Natural killer cell (primary cell): ENCODE measurements at regions not wholly inside any gene's neighbourhood (a gene's known extent, or its start where the extent isn't known, plus 50 kb on each side); places are given as distances from the start of the nearest gene placed in this dataset.

Experiments
- ATAC-seq, 3 donors: fragments of 150-1000 bp in 2 of 3; fragments of 200-7000 bp in 1 of 3; cut with Tn5 transposase; 1 replicate in 1 of 3; 2 replicates in 2 of 3; pipeline ENCODE4 v1.10.0; 2021; ENCODE audit warnings: mild to moderate bottlenecking in 2 of 3, moderate library complexity in 2 of 3
- DNase-seq, 2 donors: peaks; one replicate each; pipeline versions ENCODE4 v3.0.0 to v3.0.0-alpha.2; 2013 to 2021; ENCODE audit warnings: mixed read lengths in 1 of 2
- H3K27ac ChIP-seq: one replicate; pipeline ENCODE4 v1.5.1; 2013; ENCODE audit warnings: mild to moderate bottlenecking, low read length
- H3K27me3 ChIP-seq: one replicate; pipeline ENCODE4 v1.6.1; 2013; ENCODE audit warnings: low read length; ENCODE audit not compliant: control insufficient read depth, insufficient read depth
- H3K36me3 ChIP-seq: one replicate; pipeline ENCODE4 v1.6.1; 2013; ENCODE audit warnings: low read length; ENCODE audit not compliant: control insufficient read depth, insufficient read depth
- H3K4me1 ChIP-seq: one replicate; pipeline ENCODE4 v1.6.1; 2013; ENCODE audit warnings: low read length; ENCODE audit not compliant: control insufficient read depth, insufficient read depth
- H3K4me3 ChIP-seq: one replicate; pipeline ENCODE4 v1.5.1; 2013; ENCODE audit warnings: low read length
- H3K9me3 ChIP-seq: one replicate; pipeline ENCODE4 v1.6.1; 2013; ENCODE audit warnings: low read length; ENCODE audit not compliant: control insufficient read depth, insufficient read depth
- H3K27ac Mint-ChIP-seq, 2 donors: one replicate each; pipeline ENCODE4 v1.8.0; 2022; ENCODE audit warnings: mild to moderate bottlenecking in 2 of 2, mixed read lengths in 2 of 2, moderate library complexity in 1 of 2
- H3K27me3 Mint-ChIP-seq, 2 donors: one replicate each; pipeline ENCODE4 v1.8.0; 2022; ENCODE audit warnings: low read depth in 2 of 2, mixed read lengths in 2 of 2
- H3K36me3 Mint-ChIP-seq: one replicate; pipeline ENCODE4 v1.8.0; 2022; ENCODE audit warnings: mixed read lengths
- H3K4me1 Mint-ChIP-seq, 2 donors: one replicate each; pipeline ENCODE4 v1.8.0; 2022; ENCODE audit warnings: mixed read lengths in 2 of 2
- H3K4me3 Mint-ChIP-seq: one replicate; pipeline ENCODE4 v1.8.0; 2022; ENCODE audit warnings: mild to moderate bottlenecking, moderate library complexity, mixed read lengths
- H3K9me3 Mint-ChIP-seq, 2 donors: one replicate each; pipeline ENCODE4 v1.8.0; 2022; ENCODE audit warnings: mixed read lengths in 2 of 2
- WGBS: methylation state at CpG from one replicate; pipeline ENCODE4 v1.1.7; 2013; ENCODE audit warnings: missing lambda C conversion rate; ENCODE audit not compliant: insufficient coverage; 5-methylcytosine and 5-hydroxymethylcytosine counted together
- intact Hi-C: fragments of 100-400 bp; cut with micrococcal nuclease; formaldehyde crosslinking; loops from one replicate; pipeline ENCODE4 v1.14.2; 2022
- TF ChIP-seq, protein P1 (sequence below): fragments of 200-600 bp; IDR thresholded peaks from one replicate; pipeline ENCODE4 v1.8.0; 2022; ENCODE audit warnings: antibody characterized with exemption

DNA sequence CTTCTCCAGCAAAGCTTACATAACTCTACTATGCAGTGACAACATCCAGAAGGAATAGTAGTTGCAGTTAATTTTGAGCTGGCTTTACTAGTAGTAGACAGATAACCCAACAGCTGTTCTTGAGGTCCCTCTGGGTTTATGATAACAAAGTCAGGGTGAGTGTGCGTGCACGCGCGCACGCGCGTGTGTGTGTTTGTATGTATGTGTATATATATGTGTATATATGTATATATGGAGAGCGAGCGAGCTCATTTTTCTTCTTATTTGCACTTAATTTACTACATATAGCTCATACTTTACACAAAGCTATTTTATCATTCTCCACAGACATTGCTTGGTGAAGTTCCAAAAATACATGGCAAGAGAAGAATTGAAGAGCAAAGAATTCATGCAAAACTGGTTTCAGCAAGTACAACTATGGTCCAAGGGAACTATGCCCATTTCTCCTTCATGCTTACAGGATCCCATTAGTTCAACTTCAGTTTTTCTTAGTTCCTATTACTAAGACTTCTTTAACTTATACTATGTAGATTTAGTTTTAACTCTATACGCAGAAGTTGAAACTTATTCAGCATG lies 105.9 kb upstream of the TMEM168 start:
- intact Hi-C loops, result no loop called here
- Mint-ChIP-seq H3K4me1 (peaks cover 13 to 16% of the 10 kb centered on the region in 2 donors), H3K36me3 (peaks cover 6% of the 10 kb centered on the region), H3K4me3 (no peak overlapping the region), H3K27me3 (no peaks in the 10 kb centered on the region), H3K9me3 (no peaks in the 10 kb centered on the region), H3K27ac (no peak overlapping the region)
- no peaks in the 10 kb centered on the region for H3K27me3 ChIP-seq
- no peaks in the 10 kb centered on the region for H3K9me3 ChIP-seq
- no peak overlapping the region for H3K4me3 ChIP-seq
- TF ChIP-seq, protein P1, sequence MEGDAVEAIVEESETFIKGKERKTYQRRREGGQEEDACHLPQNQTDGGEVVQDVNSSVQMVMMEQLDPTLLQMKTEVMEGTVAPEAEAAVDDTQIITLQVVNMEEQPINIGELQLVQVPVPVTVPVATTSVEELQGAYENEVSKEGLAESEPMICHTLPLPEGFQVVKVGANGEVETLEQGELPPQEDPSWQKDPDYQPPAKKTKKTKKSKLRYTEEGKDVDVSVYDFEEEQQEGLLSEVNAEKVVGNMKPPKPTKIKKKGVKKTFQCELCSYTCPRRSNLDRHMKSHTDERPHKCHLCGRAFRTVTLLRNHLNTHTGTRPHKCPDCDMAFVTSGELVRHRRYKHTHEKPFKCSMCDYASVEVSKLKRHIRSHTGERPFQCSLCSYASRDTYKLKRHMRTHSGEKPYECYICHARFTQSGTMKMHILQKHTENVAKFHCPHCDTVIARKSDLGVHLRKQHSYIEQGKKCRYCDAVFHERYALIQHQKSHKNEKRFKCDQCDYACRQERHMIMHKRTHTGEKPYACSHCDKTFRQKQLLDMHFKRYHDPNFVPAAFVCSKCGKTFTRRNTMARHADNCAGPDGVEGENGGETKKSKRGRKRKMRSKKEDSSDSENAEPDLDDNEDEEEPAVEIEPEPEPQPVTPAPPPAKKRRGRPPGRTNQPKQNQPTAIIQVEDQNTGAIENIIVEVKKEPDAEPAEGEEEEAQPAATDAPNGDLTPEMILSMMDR, result no peak
- H3K36me3 ChIP-seq, result no peaks in the 10 kb centered on the region
- no peaks in the 10 kb centered on the region for H3K4me1 ChIP-seq
- no peak overlapping the region for H3K27ac ChIP-seq
- no peak for ATAC-seq
- WGBS, result 100% methylated on average over 7 of the region's 10 CpGs
- DNase-seq, result no peak

DNA sequence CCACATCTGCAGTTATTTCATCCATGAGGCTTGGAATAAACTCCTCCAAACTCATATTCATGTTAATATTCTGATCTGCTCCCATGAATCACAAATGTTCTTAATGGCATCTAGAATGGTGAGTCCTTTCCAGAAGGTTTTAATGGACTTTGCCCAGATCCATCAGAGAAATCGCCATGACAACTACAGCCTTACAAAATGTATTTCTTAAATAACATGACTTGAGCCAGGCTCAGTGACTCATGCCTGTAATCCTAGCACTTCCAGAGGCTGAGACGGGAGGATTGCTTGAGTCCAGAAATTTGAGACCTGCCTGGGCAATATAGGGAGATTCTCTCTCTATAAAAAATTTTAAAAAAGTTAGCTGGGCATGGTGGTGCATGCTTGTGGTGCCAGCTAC lies 102.1 kb upstream of the TMEM168 start:
- peaks cover 18 to 26% of the 10 kb centered on the region in 2 donors for H3K4me1 Mint-ChIP-seq
- H3K36me3 Mint-ChIP-seq, result peaks cover 6% of the 10 kb centered on the region
- no peak overlapping the region for H3K27ac ChIP-seq
- H3K27me3 ChIP-seq, result no peaks in the 10 kb centered on the region
- H3K9me3 Mint-ChIP-seq, result no peaks in the 10 kb centered on the region
- H3K27me3 Mint-ChIP-seq, result no peaks in the 10 kb centered on the region
- H3K4me3 Mint-ChIP-seq, result no peak overlapping the region
- H3K4me3 ChIP-seq, result no peak overlapping the region
- H3K27ac Mint-ChIP-seq, result no peak overlapping the region
- WGBS, result 100% methylated on average over 2 of the region's 2 CpGs
- TF ChIP-seq, protein P1, result no peak
- no peak for DNase-seq
- H3K36me3 ChIP-seq, result no peaks in the 10 kb centered on the region
- H3K4me1 ChIP-seq, result no peaks in the 10 kb centered on the region
- intact Hi-C loops, result no loop called here
- H3K9me3 ChIP-seq, result no peaks in the 10 kb centered on the region
- no peak for ATAC-seq

DNA sequence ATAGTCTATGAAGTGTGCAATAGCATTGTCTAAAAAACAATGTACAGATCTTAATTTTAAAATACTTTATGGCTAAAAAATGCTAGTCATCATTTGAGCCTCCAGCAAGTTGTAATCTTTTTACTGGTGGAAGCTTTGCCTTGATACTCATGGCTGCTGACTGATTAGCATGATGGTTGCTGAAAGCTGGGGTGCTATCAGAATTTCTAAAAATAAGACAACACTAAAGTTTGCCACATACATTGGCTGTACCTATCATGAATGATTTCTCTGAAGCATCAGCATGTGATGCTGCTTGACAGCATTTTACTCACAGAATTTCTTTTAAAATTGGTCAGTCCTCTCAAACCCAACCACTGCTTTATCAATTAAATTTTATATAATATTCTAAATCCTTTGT lies 101.5 kb upstream of the TMEM168 start:
- intact Hi-C loops, result no loop called here
- no peak overlapping the region for H3K27ac Mint-ChIP-seq
- Histone ChIP-seq H3K36me3 (no peaks in the 10 kb centered on the region), H3K4me3 (no peak overlapping the region), H3K9me3 (no peaks in the 10 kb centered on the region), H3K4me1 (no peaks in the 10 kb centered on the region), H3K27me3 (no peaks in the 10 kb centered on the region), H3K27ac (no peak overlapping the region)
- DNase-seq, result no peak
- no peaks in the 10 kb centered on the region for H3K27me3 Mint-ChIP-seq
- no peak overlapping the region for H3K4me3 Mint-ChIP-seq
- ATAC-seq, result no peak
- no peaks in the 10 kb centered on the region for H3K9me3 Mint-ChIP-seq
- TF ChIP-seq, protein P1, result no peak
- peaks cover 6% of the 10 kb centered on the region for H3K36me3 Mint-ChIP-seq
- peaks cover 17 to 20% of the 10 kb centered on the region in 2 donors for H3K4me1 Mint-ChIP-seq

DNA sequence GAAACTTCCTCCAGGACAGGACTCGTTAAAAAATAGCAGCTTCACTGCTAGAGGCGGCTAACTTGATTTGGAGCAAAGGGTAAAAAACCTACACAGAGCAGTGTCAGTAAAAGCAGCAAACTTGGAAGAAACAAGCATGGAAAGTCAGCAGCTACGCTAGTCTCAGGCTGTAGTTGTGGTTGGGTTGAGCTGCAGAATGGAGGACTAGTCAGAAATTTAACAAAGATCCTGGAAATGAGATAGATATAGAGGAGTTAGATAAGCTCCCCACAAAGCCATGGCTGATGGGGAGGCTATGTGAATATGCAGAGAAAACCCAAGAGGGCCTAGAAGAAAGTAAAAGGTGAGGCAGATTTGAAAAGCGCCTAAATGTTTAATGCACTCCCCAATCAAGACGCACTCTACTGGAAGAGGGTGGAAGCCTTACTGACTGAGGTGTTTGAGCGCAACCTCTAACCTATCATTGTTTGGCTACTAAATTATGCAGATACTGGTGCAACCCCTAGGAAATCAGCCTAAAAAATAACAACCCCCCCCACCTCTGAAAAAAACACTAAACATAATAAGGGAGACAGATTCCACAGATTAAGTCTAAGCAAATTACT lies 99.7 kb upstream of the TMEM168 start:
- DNase-seq (no peak), ATAC-seq (no peak)
- Mint-ChIP-seq H3K4me3 (no peak overlapping the region), H3K4me1 (peaks cover 25 to 27% of the 10 kb centered on the region in 2 donors), H3K27ac (no peak overlapping the region), H3K36me3 (peaks cover 6% of the 10 kb centered on the region), H3K27me3 (no peaks in the 10 kb centered on the region), H3K9me3 (no peaks in the 10 kb centered on the region)
- Histone ChIP-seq H3K4me1 (no peaks in the 10 kb centered on the region), H3K4me3 (no peak overlapping the region), H3K27me3 (no peaks in the 10 kb centered on the region), H3K36me3 (no peaks in the 10 kb centered on the region), H3K27ac (no peak overlapping the region), H3K9me3 (no peaks in the 10 kb centered on the region)
- 83% methylated on average over 6 of the region's 6 CpGs for WGBS
- intact Hi-C loops, result no loop called here
- TF ChIP-seq, protein P1, result no peak
